Uterus (tissue), 3 donors: ENCODE measurements at regions not wholly inside any gene's neighbourhood (a gene's known extent, or its start where the extent isn't known, plus 50 kb on each side); places are given as distances from the start of the nearest gene placed in this dataset.

Experiments used
- DNase-seq, 2 donors: peaks; one replicate each; pipeline ENCODE4 v3.0.0-alpha.2; 2019 to 2020
- H3K27ac ChIP-seq, 2 donors: fragments of 200-600 bp; sonication (generic); 1 replicate in 1 of 2; 2 replicates in 1 of 2; pipeline ENCODE4 v1.5.1; 2016 to 2018
- H3K27me3 ChIP-seq, 2 donors: fragments of 200-600 bp; sonication (generic); one replicate each; pipeline ENCODE4 v1.5.1; 2018 to 2019; ENCODE audit warnings: control low read depth in 1 of 2
- H3K36me3 ChIP-seq, 2 donors: fragments of 200-600 bp; sonication (generic); one replicate each; pipeline ENCODE4 v1.5.1; 2019; ENCODE audit warnings: control low read depth in 1 of 2
- H3K4me1 ChIP-seq, 2 donors: fragments of 200-600 bp; sonication (generic); one replicate each; pipeline ENCODE4 v1.5.1; 2018 to 2019; ENCODE audit warnings: control low read depth in 1 of 2
- H3K4me3 ChIP-seq, 2 donors: fragments of 200-600 bp; sonication (generic); 1 replicate in 1 of 2; 2 replicates in 1 of 2; pipeline ENCODE4 v1.5.1; 2018 to 2019; ENCODE audit warnings: mild to moderate bottlenecking in 1 of 2
- H3K9me3 ChIP-seq, 2 donors: fragments of 200-600 bp; sonication (generic); one replicate each; pipeline ENCODE4 v1.5.1; 2019; ENCODE audit warnings: control low read depth in 1 of 2
- CTCF ChIP-seq, 4 experiments: fragments of 200-600 bp in 2 of 4; fragments of 450-650 bp in 2 of 4; sonication (generic) in 2 of 4; IDR thresholded peaks; one replicate each; pipeline ENCODE4 v1.5.1; 2016 to 2019; ENCODE audit warnings: antibody characterized with exemption in 4 of 4, mild to moderate bottlenecking in 2 of 4, moderate library complexity in 1 of 4
- POLR2A ChIP-seq, 2 donors: fragments of 450-650 bp; IDR thresholded peaks; one replicate each; pipeline ENCODE4 v1.6.1; 2016; ENCODE audit warnings: antibody characterized with exemption in 2 of 2, mild to moderate bottlenecking in 1 of 2, moderate library complexity in 1 of 2
- intact Hi-C: fragments of 100-400 bp; cut with DNase I; formaldehyde crosslinking; loops from one replicate; pipeline ENCODE4 v1.15.1; 2023; ENCODE audit warnings: low total_unique reads
- donor health status: DM: yes; HTN: yes; CAD: no.

- no peaks in the 10 kb centered on the region for H3K36me3 ChIP-seq
- intact Hi-C loops, result no loop called here
These were observed 85.7 kb upstream of the APCDD1 start for GRCh38 chr18:10368456-10369453.

GRCh38 chr18:10370716-10371115 lies 83.7 kb upstream of the APCDD1 start:
- Histone ChIP-seq H3K27ac (no peak overlapping the region), H3K27me3 (no peaks in the 10 kb centered on the region), H3K4me1 (no peaks in the 10 kb centered on the region), H3K4me3 (no peak overlapping the region), H3K36me3 (no peaks in the 10 kb centered on the region), H3K9me3 (no peaks in the 10 kb centered on the region)
- intact Hi-C loops, result no loop called here
- no peak for DNase-seq
- no peak for TF ChIP-seq CTCF (IDR thresholded peaks at IDR 0.05)
- TF ChIP-seq POLR2A (IDR thresholded peaks at IDR 0.05), result no peak

More at GRCh38 chr18:10368456-10369453, 85.7 kb upstream of the APCDD1 start:
- Histone ChIP-seq H3K4me3 (no peak overlapping the region), H3K27ac (no peak overlapping the region), H3K4me1 (no peaks in the 10 kb centered on the region), H3K9me3 (no peaks in the 10 kb centered on the region), H3K27me3 (no peaks in the 10 kb centered on the region)
- TF ChIP-seq POLR2A (IDR thresholded peaks at IDR 0.05) (no peak), CTCF (IDR thresholded peaks at IDR 0.05) (no peak)
- DNase-seq, result no peak

DNA sequence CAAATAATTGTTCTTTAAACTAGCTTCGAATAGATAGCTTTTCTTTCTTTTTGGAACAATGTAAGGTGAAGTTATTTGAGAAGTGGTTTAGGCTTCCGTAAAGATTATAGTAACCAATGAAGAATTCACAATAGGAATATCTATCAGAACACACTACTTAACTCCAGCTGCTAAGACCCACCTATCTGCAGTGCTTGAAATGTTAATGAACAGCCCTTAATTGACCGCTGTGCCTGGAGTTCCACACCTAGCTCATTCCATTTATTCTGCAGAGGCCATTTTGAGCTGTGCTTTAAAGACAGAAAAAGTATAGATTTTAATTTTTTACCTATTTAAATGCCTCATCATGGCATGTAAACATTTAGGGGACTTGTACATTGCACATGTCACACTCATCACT lies 83.3 kb upstream of the APCDD1 start:
- H3K36me3 ChIP-seq, result no peaks in the 10 kb centered on the region
- H3K4me3 ChIP-seq, result no peak overlapping the region
- no peak for TF ChIP-seq POLR2A (IDR thresholded peaks at IDR 0.05)
- no peak for TF ChIP-seq CTCF (IDR thresholded peaks at IDR 0.05)
- intact Hi-C loops, result no loop called here
- no peak overlapping the region for H3K27ac ChIP-seq
- no peak for DNase-seq
- no peaks in the 10 kb centered on the region for H3K27me3 ChIP-seq
- no peaks in the 10 kb centered on the region for H3K4me1 ChIP-seq
- H3K9me3 ChIP-seq, result no peaks in the 10 kb centered on the region

- intact Hi-C loops, result no loop called here
- no peak for TF ChIP-seq CTCF (IDR thresholded peaks at IDR 0.05)
- TF ChIP-seq POLR2A (IDR thresholded peaks at IDR 0.05), result no peak
- Histone ChIP-seq H3K27me3 (no peaks in the 10 kb centered on the region), H3K9me3 (no peaks in the 10 kb centered on the region), H3K36me3 (no peaks in the 10 kb centered on the region), H3K27ac (no peak overlapping the region), H3K4me3 (no peak overlapping the region), H3K4me1 (no peaks in the 10 kb centered on the region)
- DNase-seq, result no peak
These were observed 80.2 kb upstream of the APCDD1 start for GRCh38 chr18:10374195-10374594.

GRCh38 chr18:10374636-10375293 lies 79.7 kb upstream of the APCDD1 start:
- intact Hi-C loops, result no loop called here
- DNase-seq, result no peak

More at GRCh38 chr18:10374636-10375293, 79.7 kb upstream of the APCDD1 start:
- Histone ChIP-seq H3K27me3 (no peaks in the 10 kb centered on the region), H3K4me1 (no peaks in the 10 kb centered on the region), H3K36me3 (no peaks in the 10 kb centered on the region), H3K4me3 (no peak overlapping the region), H3K27ac (no peak overlapping the region), H3K9me3 (no peaks in the 10 kb centered on the region)
- TF ChIP-seq POLR2A (IDR thresholded peaks at IDR 0.05) (no peak), CTCF (IDR thresholded peaks at IDR 0.05) (no peak)
